SU-DHL-6 (cell line): ENCODE measurements at regions not wholly inside any gene's neighbourhood (a gene's known extent, or its start where the extent isn't known, plus 50 kb on each side); places are given as distances from the start of the nearest gene placed in this dataset.

ENCODE experiments used
- CTCF ChIP-seq: fragments of 200-600 bp; sonication (generic); IDR thresholded peaks from one replicate; pipeline ENCODE4 v1.5.1; 2017; ENCODE audit warnings: antibody characterized with exemption, mild to moderate bottlenecking, low read length, moderate library complexity; ENCODE audit not compliant: insufficient read depth, poor library complexity, severe bottlenecking
- EZH2phosphoT487 ChIP-seq: fragments of 200-600 bp; sonication (generic), shearing (Covaris generic); conservative IDR thresholded peaks from 2 replicates; pipeline ENCODE4 v1.6.1; 2018; ENCODE audit warnings: mild to moderate bottlenecking, antibody characterized with exemption, low read length, moderate library complexity, mixed read lengths

GRCh38 chr3:162435750-162436149 is 939.1 kb downstream of the OTOL1 start:
- TF ChIP-seq CTCF: no peak
- no peak for TF ChIP-seq EZH2phosphoT487
